ENCODE measurements at regions not wholly inside any gene's neighbourhood (a gene's known extent, or its start where the extent isn't known, plus 50 kb on each side); places are given as distances from the start of the nearest gene placed in this dataset.

GRCh38 chr12:30508205-30508967, 187.3 kb downstream of the IPO8 start:
- DNase-seq (ENCODE audit: extremely low read depth in 1 of 2, low read depth in 1 of 2) = no peak

GRCh38 chr12:30507576-30507975, 188.1 kb downstream of the IPO8 start:
- no peak for DNase-seq (ENCODE audit: extremely low read depth in 1 of 2, low read depth in 1 of 2)

- no peak for DNase-seq (ENCODE audit: extremely low read depth in 1 of 2, low read depth in 1 of 2)
These were observed 189.3 kb downstream of the IPO8 start for GRCh38 chr12:30506411-30506810.

- DNase-seq (ENCODE audit: extremely low read depth in 1 of 2, low read depth in 1 of 2) = no peak
These were observed 194.0 kb downstream of the IPO8 start for GRCh38 chr12:30501718-30502117.

GRCh38 chr12:30500532-30500931, 195.1 kb downstream of the IPO8 start:
- no peak for DNase-seq (ENCODE audit: extremely low read depth in 1 of 2, low read depth in 1 of 2)

DNA sequence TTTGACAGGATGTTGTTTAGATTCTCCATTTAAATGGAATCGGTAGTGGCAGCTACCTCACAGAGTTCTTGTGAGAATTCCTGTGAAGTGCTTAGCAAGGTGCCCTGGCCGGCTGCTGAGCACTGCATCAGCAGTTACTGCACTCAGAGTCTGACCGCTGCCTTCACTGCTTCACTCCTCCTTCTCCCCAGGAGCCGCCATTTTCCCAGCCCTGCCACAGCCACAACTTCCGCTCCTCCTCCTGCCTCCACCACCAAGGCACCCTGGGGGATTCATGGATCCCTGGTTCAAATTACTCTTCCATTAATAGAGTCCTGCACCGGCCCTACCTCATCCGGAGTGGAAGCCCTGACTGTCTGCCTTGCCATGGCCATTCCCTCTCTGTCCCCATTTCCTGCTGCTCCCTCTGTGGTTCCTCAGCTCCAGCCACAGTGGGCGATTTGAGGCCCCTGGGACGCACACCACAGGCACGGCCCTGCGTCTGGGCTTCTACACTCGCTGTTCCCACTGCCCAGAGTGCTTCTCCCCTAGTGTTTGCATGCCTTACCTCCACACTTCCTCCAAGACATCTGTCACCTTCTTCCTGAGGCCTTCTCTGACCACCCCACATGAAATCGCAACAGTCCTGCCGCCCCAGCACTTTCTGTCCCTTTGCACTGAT, 210.3 kb downstream of the IPO8 start:
- DNase-seq (ENCODE audit: extremely low read depth in 1 of 2, low read depth in 1 of 2) = no peak

DNA sequence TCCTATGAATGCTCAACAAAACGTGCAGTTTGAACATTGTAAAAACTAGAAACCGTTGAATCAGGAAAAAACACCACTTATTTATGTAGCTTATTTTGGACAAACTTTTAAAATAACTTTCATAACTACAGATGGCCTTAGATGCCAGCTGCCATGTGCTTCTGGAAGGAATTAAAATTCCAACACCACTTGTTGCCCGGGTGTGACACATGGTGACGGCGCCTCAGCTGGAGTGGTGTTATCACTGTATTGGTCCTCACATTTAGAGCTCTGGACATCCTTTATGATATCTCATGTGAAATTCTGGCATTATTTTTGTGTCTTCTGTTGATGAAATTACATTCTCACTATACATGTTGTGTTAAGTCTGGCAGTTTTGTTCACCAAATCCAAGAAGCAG, 211.0 kb downstream of the IPO8 start:
- DNase-seq (ENCODE audit: extremely low read depth in 1 of 2, low read depth in 1 of 2) = no peak

GRCh38 chr12:30482650-30483049, 213.0 kb downstream of the IPO8 start:
- no peak for DNase-seq (ENCODE audit: extremely low read depth in 1 of 2, low read depth in 1 of 2)

DNA sequence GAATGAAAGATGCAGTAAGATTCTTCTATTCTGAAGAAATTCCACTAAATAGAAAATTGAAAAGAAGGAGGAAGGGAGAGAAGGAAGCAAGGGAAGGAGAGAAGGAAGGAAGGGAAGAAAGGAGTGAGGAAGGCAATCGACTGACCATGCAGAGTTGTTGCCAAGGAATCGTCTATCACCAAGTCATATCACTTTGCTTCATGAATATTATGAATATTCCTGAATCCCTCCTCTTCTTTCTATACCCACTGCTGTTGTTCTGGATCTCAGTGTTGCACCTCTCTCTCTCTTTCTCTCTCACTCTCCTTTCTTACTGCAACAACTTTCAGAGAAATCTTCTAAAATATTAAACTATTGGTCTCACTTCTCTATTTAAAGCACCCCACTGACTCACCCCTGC, 222.4 kb downstream of the IPO8 start:
- no peak for DNase-seq (ENCODE audit: extremely low read depth in 1 of 2, low read depth in 1 of 2)

DNA sequence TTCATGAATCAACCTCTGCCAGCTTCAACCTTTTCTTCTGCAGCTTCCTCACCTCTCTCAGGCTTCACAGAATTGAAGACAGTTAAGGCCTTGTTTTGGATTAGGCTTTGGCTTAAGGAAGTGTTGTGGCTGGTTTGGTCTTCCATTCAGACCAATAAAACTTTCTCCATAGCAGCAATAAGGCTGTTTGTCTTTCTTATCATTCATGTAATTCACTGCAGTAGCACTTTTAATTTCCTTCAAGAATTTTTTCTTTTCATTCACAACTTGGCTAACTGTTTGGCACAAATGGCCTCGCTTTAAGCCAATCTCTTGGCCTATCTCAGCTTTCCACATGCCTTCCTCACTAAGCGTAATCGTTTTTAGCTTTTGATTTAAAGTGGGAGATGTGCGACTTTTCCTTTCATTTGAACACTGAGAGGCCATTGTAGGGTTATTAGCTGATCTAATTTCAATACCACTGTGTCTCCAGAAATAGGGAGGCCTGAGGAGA, 229.5 kb downstream of the IPO8 start:
- no peak for DNase-seq (ENCODE audit: extremely low read depth in 1 of 2, low read depth in 1 of 2)

GRCh38 chr12:30463636-30464035, 232.0 kb downstream of the IPO8 start:
- DNase-seq (ENCODE audit: extremely low read depth in 1 of 2, low read depth in 1 of 2) = no peak

GRCh38 chr12:30462249-30462648, 233.4 kb downstream of the IPO8 start:
- DNase-seq (ENCODE audit: extremely low read depth in 1 of 2, low read depth in 1 of 2) = no peak

DNA sequence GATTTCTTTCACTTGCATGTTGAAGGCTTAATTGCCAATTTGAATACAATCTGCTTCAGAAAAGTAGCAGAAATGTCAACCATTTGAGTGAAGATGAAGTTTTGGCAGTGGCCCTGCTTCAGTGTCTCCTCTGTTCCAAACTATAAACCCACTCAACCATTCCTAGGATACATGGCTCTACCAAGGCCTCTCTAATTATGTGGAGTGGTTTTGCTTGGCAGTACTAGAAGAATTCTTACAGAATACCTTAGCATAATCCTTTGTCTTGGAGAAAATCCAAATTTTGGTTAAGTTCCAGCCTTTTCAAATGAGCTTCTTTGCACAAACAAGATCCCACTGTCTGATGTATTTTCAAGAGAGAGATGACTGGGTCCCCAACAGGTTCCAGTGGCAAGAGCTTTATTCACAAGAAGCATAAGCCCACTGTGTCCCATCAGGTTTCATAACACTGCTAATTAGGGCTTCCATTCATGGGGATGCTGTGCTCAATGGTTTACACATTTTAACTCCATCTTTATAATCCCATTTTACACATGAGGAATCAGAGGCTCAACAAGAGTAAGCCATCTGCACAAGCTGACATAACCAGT, 234.5 kb downstream of the IPO8 start:
- DNase-seq (ENCODE audit: extremely low read depth in 1 of 2, low read depth in 1 of 2) = no peak

GRCh38 chr12:30458453-30458852, 237.2 kb downstream of the IPO8 start:
- no peak for DNase-seq (ENCODE audit: extremely low read depth in 1 of 2, low read depth in 1 of 2)

- DNase-seq (ENCODE audit: extremely low read depth in 1 of 2, low read depth in 1 of 2) = no peak
These were observed 237.9 kb downstream of the IPO8 start for GRCh38 chr12:30457621-30458289.

- no peak for DNase-seq (ENCODE audit: extremely low read depth in 1 of 2, low read depth in 1 of 2)
These were observed 244.8 kb downstream of the IPO8 start for GRCh38 chr12:30450872-30451271.

GRCh38 chr12:30450226-30450625, 245.4 kb downstream of the IPO8 start:
- no peak for DNase-seq (ENCODE audit: extremely low read depth in 1 of 2, low read depth in 1 of 2)

DNA sequence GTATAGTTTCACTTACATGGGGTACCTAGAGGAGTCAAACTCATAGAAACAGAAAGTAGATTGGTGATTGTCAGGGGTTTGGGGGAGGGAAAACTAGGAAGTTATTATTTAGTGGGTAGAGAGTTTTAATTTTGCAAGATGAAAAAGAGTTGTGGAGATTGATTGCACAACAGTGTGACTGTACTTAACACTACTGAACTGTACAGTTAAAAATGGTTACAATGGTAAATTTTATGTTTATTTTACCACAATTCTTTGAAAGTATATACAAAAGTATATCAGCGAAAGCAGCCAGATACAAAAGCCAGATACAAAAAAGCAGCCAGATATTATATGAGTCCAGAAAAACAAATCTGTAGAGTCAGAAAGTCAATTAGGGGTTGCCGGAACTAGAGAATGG, 247.6 kb downstream of the IPO8 start:
- DNase-seq (ENCODE audit: extremely low read depth in 1 of 2, low read depth in 1 of 2) = no peak

DNA sequence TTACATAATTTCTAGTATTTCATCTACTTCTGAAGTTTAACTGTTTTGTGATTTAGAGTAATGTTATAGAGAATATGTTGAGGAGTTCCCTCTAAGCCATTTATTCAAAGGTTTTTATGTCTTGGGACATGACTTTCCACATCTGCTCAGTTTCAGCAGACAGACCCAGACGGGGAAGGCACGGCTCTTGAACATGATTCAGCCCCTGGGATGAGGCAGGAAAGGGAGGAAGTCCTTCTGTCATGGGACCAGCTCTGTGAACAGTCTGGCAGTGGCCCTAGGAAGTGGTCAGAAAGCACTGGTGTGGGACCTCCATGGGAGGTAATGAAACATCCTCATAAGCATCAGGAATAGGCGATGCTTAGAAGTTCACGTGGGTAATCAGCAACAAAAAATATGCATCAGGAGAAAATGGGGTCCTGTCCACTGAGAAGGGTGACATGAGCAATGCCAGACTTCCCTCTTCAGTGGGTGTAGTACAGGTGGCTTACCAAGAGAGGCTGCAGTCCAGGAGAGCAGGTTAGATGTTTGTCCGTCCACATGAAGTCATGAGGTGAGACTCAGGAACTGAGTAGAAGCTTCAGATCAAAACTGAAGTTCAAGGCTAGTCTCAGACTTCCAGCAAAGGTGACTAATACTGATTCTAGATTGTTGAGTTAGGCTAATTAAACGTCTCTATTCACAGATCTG, 248.5 kb downstream of the IPO8 start:
- DNase-seq (ENCODE audit: extremely low read depth in 1 of 2, low read depth in 1 of 2) = no peak

- DNase-seq (ENCODE audit: extremely low read depth in 1 of 2, low read depth in 1 of 2) = no peak
These were observed 253.2 kb downstream of the IPO8 start for GRCh38 chr12:30442461-30442860.

Measured in stimulated activated CD8-positive, alpha-beta memory T cell treated with anti-CD3 and anti-CD28 coated beads, Interleukin-7, amount 100 ng/mL, for 48 hours (primary cell).